ENCODE measurements at regions not wholly inside any gene's neighbourhood (a gene's known extent, or its start where the extent isn't known, plus 50 kb on each side); places are given as distances from the start of the nearest gene placed in this dataset.

GRCh38 chr11:103623933-103624332 lies 412.5 kb upstream of the DDI1 start:
- DNase-seq (ENCODE audit: low read depth), result no peak

DNA sequence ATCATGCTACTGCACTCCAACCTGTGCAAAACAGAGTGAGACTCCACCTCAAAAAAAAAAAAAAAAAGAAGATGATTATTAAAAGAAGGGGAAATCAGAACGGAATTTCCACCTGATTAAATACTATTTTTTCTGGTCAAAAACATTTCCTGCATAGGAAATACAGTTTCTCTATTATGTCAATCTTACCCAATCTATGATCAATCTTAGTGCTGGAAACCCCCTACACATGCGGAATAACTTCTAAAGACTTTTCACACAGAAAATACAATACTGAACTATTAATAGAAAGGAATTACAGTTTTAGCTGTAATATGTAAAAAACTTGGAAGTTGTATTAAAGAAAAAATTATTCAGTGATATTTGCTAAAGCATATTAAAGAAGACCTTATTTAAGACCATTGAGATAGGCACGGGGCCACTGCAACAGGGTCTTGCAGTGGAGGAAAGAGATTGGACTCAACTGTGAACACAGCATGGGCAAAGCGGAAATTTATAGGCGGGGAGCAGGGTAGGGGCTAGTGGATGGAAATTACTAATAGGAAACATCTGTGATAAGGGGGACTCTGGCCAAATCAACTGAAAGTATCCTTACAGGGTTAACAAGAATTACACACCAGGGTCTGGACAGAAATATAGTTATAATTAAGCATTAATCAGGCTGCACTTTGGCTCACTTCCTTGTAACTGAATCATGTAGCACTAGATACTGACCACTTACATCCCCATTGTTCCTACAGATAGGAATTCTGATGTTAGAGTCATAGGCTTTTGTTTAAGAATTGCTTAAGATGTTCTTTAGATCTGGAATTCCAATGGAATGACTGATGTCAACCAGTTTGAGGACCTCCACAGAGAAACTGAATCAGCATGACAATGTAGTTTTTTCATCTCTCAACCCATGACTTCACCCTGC lies 411.5 kb upstream of the DDI1 start:
- peak; percentile 11 for DNase-seq (ENCODE audit: low read depth)

GRCh38 chr11:103625624-103625965 lies 410.8 kb upstream of the DDI1 start:
- no peak for DNase-seq (ENCODE audit: low read depth)

- DNase-seq (ENCODE audit: low read depth), result no peak
Observed at GRCh38 chr11:103628121-103628520, 408.3 kb upstream of the DDI1 start.

GRCh38 chr11:103631841-103632240 lies 404.6 kb upstream of the DDI1 start:
- DNase-seq (ENCODE audit: low read depth), result no peak

- DNase-seq (ENCODE audit: low read depth), result peak; percentile 9
Observed at GRCh38 chr11:103633068-103633788, 403.2 kb upstream of the DDI1 start.

DNA sequence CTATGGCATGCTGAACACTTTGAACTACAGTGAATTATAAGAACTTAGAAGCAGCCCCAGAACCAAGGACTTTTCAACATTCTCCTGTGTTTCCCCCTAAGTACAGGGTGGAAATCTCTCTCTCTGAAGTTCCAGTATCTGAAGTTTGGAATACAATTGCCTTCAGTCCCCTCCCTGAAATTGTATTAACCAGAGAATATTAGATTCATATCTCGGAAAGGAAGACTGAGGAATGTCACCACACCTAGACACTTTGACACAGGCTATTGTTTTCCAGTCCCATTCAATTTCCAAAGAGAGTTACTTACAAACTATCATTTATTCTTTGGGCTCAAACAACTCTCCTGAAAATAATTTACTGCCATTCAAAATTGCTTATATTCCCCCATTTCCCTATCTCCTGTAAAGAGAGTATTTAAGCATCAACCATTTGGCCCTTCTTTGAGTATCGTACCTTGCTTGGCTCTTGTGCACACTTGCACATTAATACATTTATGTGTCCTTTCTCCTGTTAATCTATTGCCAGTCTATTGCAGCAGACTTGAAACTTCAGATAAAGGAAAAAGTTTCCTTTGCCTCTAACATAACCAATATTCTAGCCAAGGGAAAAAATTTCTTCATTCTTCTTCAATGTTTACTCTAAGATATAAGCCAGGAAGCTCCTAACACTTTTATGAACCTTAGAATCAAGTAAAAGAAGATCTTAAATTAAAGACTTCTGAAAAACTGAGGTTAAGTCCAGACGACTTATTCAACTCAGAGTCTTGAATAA lies 402.4 kb upstream of the DDI1 start:
- no peak for DNase-seq (ENCODE audit: low read depth)

DNA sequence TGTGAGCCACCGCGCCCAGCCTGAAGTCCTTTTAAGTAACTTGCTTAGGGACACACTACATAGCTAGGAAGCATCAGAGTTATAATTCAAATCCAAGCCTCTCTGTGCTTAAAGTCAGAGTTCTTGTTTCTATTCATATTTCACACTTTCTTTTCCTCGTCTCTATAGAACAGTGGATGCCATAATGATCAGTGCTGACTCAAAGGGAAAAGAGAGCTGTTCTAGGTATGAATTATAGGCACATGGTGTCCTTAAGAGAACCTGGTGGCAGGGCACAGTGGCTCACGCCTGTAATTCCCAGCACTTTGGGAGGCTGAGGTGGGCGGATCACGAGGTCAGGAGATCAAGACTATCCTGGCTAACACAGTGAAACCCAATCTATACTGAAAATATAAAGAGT lies 400.2 kb upstream of the DDI1 start:
- no peak for DNase-seq (ENCODE audit: low read depth)

GRCh38 chr11:103637295-103637694 lies 399.1 kb upstream of the DDI1 start:
- DNase-seq (ENCODE audit: low read depth), result no peak

- no peak for DNase-seq (ENCODE audit: low read depth)
Observed at GRCh38 chr11:103637831-103638230, 398.6 kb upstream of the DDI1 start.

DNA sequence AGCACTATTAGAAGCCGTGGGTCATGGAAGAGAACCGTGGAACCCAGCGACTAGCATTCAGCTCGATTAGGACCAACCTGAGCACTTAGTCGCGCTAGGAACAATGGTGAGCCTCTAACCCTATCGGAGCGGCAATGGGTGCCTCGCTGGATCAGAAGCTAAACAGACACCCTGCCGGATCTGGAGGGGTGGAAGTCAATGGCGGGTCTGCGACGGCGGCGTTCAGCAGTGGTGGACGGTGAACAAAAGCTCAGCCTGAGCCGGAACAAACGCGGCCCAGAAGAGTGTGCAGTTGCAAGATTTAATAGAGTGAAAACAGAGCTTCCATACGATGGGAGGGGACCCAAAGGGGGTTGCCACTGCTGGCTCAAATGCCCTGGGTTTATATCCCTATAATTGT lies 391.8 kb upstream of the DDI1 start:
- DNase-seq (ENCODE audit: low read depth), result no peak

DNA sequence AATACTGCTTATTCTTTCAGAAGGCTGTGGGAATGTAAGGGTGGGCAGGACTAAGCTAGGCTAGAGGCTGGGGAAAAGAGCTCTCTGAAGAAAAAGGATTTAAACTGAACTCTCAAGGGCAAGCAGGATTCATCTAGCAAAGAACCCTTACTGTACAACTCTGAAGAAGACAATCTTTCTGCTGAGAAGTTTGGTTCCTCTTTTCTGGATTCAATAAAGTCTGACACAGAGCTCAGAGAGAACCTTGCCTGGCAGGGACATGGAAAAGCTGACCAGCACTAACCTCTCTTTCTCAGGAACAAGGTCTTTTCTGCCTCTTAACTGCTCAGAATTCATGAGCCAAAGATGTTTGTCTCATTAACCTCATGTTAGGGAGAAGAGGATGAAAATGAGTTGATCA lies 388.4 kb upstream of the DDI1 start:
- no peak for DNase-seq (ENCODE audit: low read depth)

DNA sequence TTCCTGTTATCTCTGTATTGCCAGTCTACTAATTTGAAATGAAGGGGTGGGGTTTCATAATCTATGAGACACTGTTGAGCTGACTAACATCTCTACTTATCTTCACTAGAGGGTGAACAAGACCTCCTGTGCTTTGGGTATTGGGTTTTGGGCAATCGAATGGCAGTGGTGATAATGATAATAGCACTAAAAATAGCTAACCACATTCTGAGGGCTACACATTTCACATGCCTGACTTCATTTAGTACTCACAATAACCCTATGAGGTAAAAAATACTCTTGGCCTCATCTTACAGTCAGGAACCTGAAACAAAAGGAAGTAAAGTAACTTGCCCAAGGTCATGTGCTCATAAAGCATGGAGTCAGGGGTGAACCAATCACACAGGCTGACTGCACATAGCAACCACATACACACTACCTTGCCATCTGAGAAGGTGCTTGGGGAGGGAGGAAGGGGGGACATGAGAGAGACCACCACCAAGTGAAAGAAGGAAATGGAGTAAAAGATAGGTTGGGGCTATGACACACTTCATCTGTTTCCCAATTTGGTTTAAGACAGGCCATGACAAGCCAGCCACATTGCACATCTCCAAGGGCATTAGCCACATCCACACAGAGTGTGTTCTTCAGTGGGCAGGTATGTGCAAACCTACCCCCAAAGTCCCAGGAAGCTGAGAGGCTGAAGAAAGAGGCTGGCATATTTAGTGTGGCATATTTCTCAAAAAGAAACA lies 387.6 kb upstream of the DDI1 start:
- peak; percentile 69 for DNase-seq (ENCODE audit: low read depth)

DNA sequence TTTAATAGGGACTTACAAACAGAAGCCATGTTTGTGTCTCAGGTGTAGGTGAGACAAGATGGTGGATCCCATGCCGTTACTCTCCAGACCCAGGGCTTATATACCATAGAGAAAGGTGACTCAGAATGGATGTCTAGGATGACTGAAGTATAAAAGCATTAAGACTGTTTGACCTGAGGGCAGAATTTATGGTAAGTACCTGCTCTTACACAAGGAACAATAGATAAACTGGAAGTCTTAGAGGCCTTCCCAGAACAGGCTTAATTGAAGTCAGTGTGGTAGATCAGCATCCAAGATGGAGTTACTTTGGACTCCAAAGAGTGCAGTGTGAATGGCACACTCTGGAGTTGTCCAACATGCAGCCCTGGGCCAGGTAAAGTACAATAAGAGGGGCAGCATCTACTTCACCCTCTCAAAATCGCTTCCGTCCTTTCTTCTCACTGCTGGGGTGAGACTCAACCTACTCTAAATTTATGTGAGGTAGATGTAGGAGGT lies 387.0 kb upstream of the DDI1 start:
- no peak for DNase-seq (ENCODE audit: low read depth)

GRCh38 chr11:103650330-103650729 lies 386.1 kb upstream of the DDI1 start:
- no peak for DNase-seq (ENCODE audit: low read depth)

- no peak for DNase-seq (ENCODE audit: low read depth)
Observed at GRCh38 chr11:103651341-103651998, 385.0 kb upstream of the DDI1 start.

GRCh38 chr11:103652013-103652412 lies 384.4 kb upstream of the DDI1 start:
- no peak for DNase-seq (ENCODE audit: low read depth)

GRCh38 chr11:103656382-103656781 lies 380.1 kb upstream of the DDI1 start:
- no peak for DNase-seq (ENCODE audit: low read depth)

DNA sequence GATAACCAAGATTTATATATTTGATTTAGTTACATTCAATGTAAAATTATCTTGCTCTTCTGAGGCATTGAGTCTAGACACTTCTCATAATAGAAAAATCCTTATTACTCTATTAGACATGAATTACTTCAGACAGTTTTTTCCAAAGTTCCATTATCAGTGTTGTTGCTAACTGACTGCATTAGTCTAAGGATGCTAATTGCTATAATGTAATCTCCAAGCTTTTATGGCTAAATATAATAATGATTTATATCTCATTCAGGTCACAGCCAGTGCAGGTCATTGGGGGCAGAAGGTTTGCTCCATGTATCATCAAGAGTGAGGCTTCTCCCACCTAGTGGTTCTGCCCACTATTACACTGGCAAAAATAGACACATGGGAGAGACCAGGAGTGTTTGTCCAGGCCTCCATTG lies 377.2 kb upstream of the DDI1 start:
- peak; percentile 36 for DNase-seq (ENCODE audit: low read depth)

GRCh38 chr11:103659743-103660142 lies 376.7 kb upstream of the DDI1 start:
- no peak for DNase-seq (ENCODE audit: low read depth)

GRCh38 chr11:103661185-103661584 lies 375.3 kb upstream of the DDI1 start:
- DNase-seq (ENCODE audit: low read depth), result no peak

Measured in myocyte (in vitro differentiated cells).